ENCODE measurements at regions not wholly inside any gene's neighbourhood (a gene's known extent, or its start where the extent isn't known, plus 50 kb on each side); places are given as distances from the start of the nearest gene placed in this dataset.

DNA sequence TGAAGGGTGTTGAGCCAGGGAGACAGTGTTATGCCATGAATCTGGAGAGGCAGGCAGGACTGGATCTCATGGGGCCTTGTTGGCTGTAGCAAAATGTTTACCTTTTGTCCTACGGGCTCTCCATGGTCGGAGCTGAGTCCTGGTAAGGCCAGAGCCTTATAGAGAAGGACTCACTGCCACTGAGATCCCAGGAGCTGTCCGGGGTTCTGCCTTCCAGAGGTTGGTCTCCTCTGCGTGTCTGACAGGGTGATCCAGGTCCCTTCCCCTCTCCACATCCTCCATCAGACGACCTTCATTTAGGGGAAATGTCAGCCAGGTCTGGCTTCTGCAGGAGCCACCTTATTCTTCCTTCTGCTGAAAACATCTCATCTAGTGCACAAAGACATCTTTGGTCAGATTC lies 285.2 kb upstream of the N4BP1 start:
- H3K4me3 ChIP-seq (ENCODE audit: low read length) = no peak overlapping the region
- no peak for DNase-seq (ENCODE audit: low read depth)
- TF ChIP-seq, protein P1, sequence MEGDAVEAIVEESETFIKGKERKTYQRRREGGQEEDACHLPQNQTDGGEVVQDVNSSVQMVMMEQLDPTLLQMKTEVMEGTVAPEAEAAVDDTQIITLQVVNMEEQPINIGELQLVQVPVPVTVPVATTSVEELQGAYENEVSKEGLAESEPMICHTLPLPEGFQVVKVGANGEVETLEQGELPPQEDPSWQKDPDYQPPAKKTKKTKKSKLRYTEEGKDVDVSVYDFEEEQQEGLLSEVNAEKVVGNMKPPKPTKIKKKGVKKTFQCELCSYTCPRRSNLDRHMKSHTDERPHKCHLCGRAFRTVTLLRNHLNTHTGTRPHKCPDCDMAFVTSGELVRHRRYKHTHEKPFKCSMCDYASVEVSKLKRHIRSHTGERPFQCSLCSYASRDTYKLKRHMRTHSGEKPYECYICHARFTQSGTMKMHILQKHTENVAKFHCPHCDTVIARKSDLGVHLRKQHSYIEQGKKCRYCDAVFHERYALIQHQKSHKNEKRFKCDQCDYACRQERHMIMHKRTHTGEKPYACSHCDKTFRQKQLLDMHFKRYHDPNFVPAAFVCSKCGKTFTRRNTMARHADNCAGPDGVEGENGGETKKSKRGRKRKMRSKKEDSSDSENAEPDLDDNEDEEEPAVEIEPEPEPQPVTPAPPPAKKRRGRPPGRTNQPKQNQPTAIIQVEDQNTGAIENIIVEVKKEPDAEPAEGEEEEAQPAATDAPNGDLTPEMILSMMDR (conservative IDR thresholded peaks at IDR 0.05; ENCODE audit: low read depth, low read length) = no peak

DNA sequence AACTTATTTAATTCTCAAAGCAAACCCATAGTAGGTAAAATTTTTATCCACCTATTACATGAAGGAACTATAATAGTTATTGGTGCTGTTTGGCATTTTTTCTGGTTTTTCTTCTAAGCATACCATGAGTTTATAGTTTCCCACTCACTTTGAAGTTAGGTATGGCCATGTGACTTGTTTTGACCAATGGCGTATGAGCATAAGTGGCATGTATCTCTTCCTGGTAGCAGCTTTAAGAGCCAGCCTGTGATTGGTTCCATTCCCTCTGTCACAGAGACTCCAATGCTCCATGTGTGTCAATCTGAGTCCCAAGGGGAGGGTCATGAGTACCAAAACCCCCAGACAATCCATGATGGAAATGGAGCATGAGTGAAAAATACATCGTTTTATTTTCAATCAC lies 282.9 kb upstream of the N4BP1 start:
- H3K4me3 ChIP-seq (ENCODE audit: low read length) = no peak overlapping the region
- no peak for DNase-seq (ENCODE audit: low read depth)
- TF ChIP-seq, protein P1 (conservative IDR thresholded peaks at IDR 0.05; ENCODE audit: low read depth, low read length) = no peak

DNA sequence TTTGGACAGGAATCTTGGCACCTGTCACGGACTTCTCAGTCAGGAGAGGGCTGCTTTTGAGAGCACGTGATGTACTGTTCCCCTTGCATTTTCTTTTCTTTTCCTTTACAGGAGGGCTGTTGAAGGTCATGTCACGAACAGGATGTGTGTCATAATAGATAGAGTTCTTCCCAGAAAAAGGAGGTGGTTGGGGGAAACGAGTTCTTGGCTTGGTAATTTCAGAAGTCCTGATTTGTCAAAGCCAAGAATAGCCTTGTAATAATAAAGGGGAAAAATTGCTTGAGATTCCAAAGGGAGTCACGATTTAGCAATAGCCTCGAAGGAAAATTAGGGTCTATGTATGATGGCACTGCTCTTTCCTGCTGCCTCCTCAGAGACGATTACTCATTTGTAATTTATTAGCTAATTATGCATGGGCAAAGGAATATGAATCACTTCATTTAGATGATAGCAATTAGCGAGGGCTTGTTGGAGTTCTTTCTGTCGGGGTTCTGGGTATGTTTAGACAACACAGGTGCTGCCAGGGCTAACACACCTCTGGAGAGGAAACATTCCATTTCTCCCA lies 277.7 kb upstream of the N4BP1 start:
- H3K4me3 ChIP-seq (ENCODE audit: low read length) = no peak overlapping the region
- no peak for DNase-seq (ENCODE audit: low read depth)
- TF ChIP-seq, protein P1 (conservative IDR thresholded peaks at IDR 0.05; ENCODE audit: low read depth, low read length) = no peak

DNA sequence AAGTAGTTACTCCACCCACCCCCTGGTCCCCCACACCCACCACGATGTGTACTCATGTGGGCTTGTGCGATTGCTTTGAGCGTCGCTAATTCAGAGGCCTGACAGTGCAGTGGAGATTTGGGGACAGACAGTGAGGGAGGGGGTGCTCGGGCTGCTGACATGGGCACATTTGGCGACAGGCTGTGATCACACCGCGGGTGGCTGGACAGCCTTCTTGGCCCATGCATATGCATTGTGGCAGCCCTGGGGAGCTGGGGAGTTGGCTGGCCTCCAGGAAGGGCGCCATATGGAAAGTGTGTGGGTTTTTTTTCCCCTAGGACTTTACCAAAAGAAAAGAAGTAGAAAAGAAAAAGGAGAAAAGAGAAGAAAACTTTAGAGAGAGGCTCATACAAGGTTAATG lies 275.5 kb upstream of the N4BP1 start:
- DNase-seq (ENCODE audit: low read depth) = no peak
- TF ChIP-seq, protein P1 (conservative IDR thresholded peaks at IDR 0.05; ENCODE audit: low read depth, low read length) = no peak
- no peak overlapping the region for H3K4me3 ChIP-seq (ENCODE audit: low read length)

DNA sequence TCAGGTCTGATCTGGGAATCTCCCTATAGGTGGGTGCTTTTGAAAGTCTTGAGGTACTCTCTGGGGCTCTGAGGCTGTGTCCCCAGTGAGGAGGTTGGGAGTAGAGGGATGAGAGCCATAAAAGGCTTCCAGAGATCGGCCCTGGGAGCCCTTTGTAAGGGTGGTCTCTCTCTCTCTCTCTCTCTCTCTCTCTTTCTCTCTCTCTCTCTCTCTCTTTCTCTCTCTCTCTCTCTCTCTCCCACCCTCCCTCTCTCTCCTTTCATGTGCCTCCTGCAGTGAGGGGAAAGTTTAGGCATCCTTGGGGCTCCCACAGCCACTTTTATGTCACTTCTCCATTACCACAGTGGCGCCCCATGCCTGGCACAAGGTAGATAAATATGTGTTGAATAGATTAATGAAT lies 271.3 kb upstream of the N4BP1 start:
- no peak overlapping the region for H3K4me3 ChIP-seq (ENCODE audit: low read length)
- TF ChIP-seq, protein P1 (conservative IDR thresholded peaks at IDR 0.05; ENCODE audit: low read depth, low read length) = no peak
- no peak for DNase-seq (ENCODE audit: low read depth)

DNA sequence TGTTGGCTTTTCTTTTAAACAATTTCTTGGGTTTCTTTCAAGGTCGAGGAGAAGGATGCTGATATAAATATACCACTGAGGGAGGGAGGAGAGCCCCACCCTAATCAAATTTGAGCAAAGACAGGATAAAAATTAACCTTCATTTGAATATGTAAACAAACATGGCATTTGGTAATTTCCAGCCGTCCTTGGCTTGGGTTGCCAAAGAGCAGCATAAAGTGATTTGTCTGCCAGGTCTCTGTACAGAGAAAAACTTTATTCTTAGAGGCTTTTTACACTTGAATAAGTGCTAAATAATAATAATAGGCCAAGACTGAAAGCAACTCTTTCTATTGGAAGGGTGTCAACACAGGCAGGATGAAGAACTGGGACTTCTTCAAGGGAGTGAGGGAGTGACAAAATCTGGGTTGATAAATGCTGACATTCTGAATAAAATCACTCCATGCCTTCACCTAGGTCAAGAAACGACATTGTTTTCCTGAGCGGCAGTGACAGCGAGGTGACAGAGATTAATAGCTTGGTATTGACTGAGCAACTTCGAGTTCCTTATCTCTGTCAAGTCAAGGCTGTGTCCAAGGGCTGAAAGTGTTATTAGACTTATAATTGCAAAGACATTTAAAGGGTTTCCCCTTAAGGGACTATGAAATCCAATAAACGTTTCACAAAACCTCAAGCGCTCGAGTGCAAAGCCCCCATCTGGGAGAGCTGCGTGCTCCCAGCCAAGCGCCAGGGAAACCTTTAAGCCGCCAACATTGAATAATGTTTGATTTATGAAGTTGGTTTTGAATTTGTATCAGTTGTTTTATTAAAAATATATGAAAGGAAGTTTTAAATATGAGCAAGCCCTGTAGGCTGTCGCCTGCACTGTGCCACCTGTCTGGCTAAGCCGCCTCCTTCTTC lies 269.5 kb upstream of the N4BP1 start:
- DNase-seq (ENCODE audit: low read depth) = no peak
- no peak overlapping the region for H3K4me3 ChIP-seq (ENCODE audit: low read length)
- TF ChIP-seq, protein P1 (conservative IDR thresholded peaks at IDR 0.05; ENCODE audit: low read depth, low read length) = no peak

DNA sequence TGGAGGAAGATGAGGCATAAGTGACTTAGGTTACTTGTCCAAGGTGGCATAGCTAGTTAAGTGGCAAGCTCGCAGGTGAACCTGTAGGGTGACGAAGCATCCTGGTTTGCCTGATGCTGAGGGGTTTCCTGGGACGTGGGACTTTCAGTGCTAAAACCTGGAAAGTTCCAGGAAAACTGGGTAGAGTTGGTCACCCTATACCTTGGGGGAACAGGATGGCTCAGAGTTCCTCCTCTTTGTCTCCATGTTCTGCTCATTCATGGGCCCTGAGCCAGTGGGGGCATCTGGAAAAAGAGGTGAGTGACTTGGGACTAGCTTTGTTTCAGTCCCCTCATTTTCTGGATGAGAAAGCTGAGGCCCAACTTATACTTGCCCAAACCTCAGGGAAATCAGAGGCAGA lies 268.0 kb upstream of the N4BP1 start:
- no peak overlapping the region for H3K4me3 ChIP-seq (ENCODE audit: low read length)
- TF ChIP-seq, protein P1 (conservative IDR thresholded peaks at IDR 0.05; ENCODE audit: low read depth, low read length) = no peak

More for the DNA sequence above, 268.0 kb upstream of the N4BP1 start:
- DNase-seq (ENCODE audit: low read depth) = no peak

Data from retinal pigment epithelial cell (primary cell).